ENCODE measurements at regions not wholly inside any gene's neighbourhood (a gene's known extent, or its start where the extent isn't known, plus 50 kb on each side); places are given as distances from the start of the nearest gene placed in this dataset.

DNA sequence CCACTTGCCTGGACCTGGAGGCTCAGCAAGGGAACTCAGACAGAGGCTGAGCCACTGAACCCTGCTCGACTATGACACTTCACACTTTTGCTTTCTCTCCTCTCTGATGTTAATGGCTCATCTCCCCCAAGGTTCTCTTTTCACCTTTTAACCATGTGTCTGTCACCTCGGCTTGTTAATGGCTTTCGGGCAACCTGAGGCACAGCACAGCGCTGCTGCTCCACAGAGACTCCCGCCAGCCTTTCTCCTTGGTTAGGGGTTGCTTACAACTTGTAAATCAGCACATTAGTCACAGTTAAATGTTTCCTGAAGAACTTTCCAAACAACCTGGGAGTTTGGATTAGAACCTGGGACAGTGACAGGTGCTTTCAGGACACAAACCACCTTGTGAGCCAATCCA lies 136.2 kb upstream of the TBX20 start:
- TF ChIP-seq, protein P1, sequence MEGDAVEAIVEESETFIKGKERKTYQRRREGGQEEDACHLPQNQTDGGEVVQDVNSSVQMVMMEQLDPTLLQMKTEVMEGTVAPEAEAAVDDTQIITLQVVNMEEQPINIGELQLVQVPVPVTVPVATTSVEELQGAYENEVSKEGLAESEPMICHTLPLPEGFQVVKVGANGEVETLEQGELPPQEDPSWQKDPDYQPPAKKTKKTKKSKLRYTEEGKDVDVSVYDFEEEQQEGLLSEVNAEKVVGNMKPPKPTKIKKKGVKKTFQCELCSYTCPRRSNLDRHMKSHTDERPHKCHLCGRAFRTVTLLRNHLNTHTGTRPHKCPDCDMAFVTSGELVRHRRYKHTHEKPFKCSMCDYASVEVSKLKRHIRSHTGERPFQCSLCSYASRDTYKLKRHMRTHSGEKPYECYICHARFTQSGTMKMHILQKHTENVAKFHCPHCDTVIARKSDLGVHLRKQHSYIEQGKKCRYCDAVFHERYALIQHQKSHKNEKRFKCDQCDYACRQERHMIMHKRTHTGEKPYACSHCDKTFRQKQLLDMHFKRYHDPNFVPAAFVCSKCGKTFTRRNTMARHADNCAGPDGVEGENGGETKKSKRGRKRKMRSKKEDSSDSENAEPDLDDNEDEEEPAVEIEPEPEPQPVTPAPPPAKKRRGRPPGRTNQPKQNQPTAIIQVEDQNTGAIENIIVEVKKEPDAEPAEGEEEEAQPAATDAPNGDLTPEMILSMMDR (conservative IDR thresholded peaks at IDR 0.05; ENCODE audit: low read depth, low read length) = no peak
- no peak for TF ChIP-seq EZH2 (IDR thresholded peaks at IDR 0.05; ENCODE audit: borderline replicate concordance, low read depth, low read length, poor library complexity, severe bottlenecking)
